NCI-H82 (cell line): ENCODE measurements at regions not wholly inside any gene's neighbourhood (a gene's known extent, or its start where the extent isn't known, plus 50 kb on each side); places are given as distances from the start of the nearest gene placed in this dataset.

Experiments
- DNase-seq: peaks from one replicate; lab custom pipeline; 2025; lab: John Stamatoyannopoulos, UW

GRCh38 chr1:103160281-103160680, 52.0 kb upstream of the COL11A1 start:
- no peak for DNase-seq
